GM21786 (cell line): ENCODE measurements at regions not wholly inside any gene's neighbourhood (a gene's known extent, or its start where the extent isn't known, plus 50 kb on each side); places are given as distances from the start of the nearest gene placed in this dataset.
"Not testable (repeated sequence)": the region's sequence is repeated elsewhere in the genome, so short reads cannot be mapped to it uniquely, and the experiment has no call there.

Source experiments
- ATAC-seq: cut with Tn5 transposase; IDR thresholded peaks from one replicate; pipeline ENCODE4 v1.9.1; 2021; ENCODE audit not compliant: unreplicated experiment

GRCh38 chr2:122266636-122267035, 511.2 kb downstream of the TSN start:
- no peak for ATAC-seq

- no peak for ATAC-seq
Measured at GRCh38 chr2:122267947-122268346, 512.5 kb downstream of the TSN start.

- ATAC-seq = no peak
Measured at GRCh38 chr2:122273785-122274419, 518.5 kb downstream of the TSN start.

- no peak for ATAC-seq
Measured at GRCh38 chr2:122277956-122278355, 522.5 kb downstream of the TSN start.

GRCh38 chr2:122300758-122301157, 545.3 kb downstream of the TSN start:
- no peak for ATAC-seq

GRCh38 chr2:122307763-122308162, 552.3 kb downstream of the TSN start:
- ATAC-seq = no peak

GRCh38 chr2:122315306-122315705, 559.9 kb downstream of the TSN start:
- ATAC-seq = no peak

GRCh38 chr2:122319539-122320132, 564.2 kb downstream of the TSN start:
- ATAC-seq = no peak

- ATAC-seq = no peak
Measured at GRCh38 chr2:122322815-122323214, 567.4 kb downstream of the TSN start.

- no peak for ATAC-seq
Measured at GRCh38 chr2:122323927-122324326, 568.5 kb downstream of the TSN start.

GRCh38 chr2:122326471-122326870, 571.0 kb downstream of the TSN start:
- ATAC-seq = no peak

- no peak for ATAC-seq
Measured at GRCh38 chr2:122328816-122329215, 573.4 kb downstream of the TSN start.

- no peak for ATAC-seq
Measured at GRCh38 chr2:122329278-122329677, 573.8 kb downstream of the TSN start.

GRCh38 chr2:122333932-122334331, 578.5 kb downstream of the TSN start:
- no peak for ATAC-seq

GRCh38 chr2:122338000-122338399, 582.5 kb downstream of the TSN start:
- no peak for ATAC-seq

GRCh38 chr2:122340246-122340645, 584.8 kb downstream of the TSN start:
- peak; percentile 99 for ATAC-seq

GRCh38 chr2:122341007-122341406, 585.6 kb downstream of the TSN start:
- no peak for ATAC-seq

GRCh38 chr2:122352151-122352550, 596.7 kb downstream of the TSN start:
- not testable (repeated sequence) for ATAC-seq

- no peak for ATAC-seq
Measured at GRCh38 chr2:122357998-122358397, 602.5 kb downstream of the TSN start.

- ATAC-seq = no peak
Measured at GRCh38 chr2:122358729-122359128, 603.3 kb downstream of the TSN start.

- ATAC-seq = no peak
Measured at GRCh38 chr2:122363885-122364284, 608.4 kb downstream of the TSN start.

- ATAC-seq = no peak
Measured at GRCh38 chr2:122366427-122366826, 611.0 kb downstream of the TSN start.
